Ovary (tissue), 7 donors: ENCODE measurements at regions not wholly inside any gene's neighbourhood (a gene's known extent, or its start where the extent isn't known, plus 50 kb on each side); places are given as distances from the start of the nearest gene placed in this dataset.

Source experiments
- DNase-seq, 5 donors: peaks; one replicate each; pipeline ENCODE4 v3.0.0-alpha.2; 2019 to 2020
- H3K27ac ChIP-seq, 2 donors: fragments of 200-600 bp; one replicate each; pipeline versions ENCODE4 v1.5.1 to v1.8.0; 2019 to 2022
- H3K27me3 ChIP-seq: fragments of 200-600 bp; one replicate; pipeline ENCODE4 v1.8.0; 2022
- H3K36me3 ChIP-seq: fragments of 200-600 bp; sonication (generic); one replicate; pipeline ENCODE4 v1.5.1; 2019
- H3K4me1 ChIP-seq: one replicate; pipeline ENCODE4 v1.8.1; 2013; ENCODE audit warnings: mild to moderate bottlenecking, moderate library complexity; ENCODE audit not compliant: insufficient read depth
- H3K4me3 ChIP-seq: fragments of 200-600 bp; sonication (generic); one replicate; pipeline ENCODE4 v1.5.1; 2017
- H3K9me3 ChIP-seq, 2 donors: fragments of 200-600 bp in 1 of 2; sonication (generic) in 1 of 2; one replicate each; pipeline versions ENCODE4 v1.5.1 to v1.8.1; 2013 to 2019; ENCODE audit warnings: mild to moderate bottlenecking in 1 of 2, moderate library complexity in 1 of 2
- EP300 ChIP-seq: sonication (generic); formaldehyde crosslinking; IDR thresholded peaks from one replicate; pipeline ENCODE4 v1.6.1; 2017; ENCODE audit warnings: antibody characterized with exemption
- POLR2A ChIP-seq: fragments of 450-650 bp; IDR thresholded peaks from one replicate; pipeline ENCODE4 v1.6.1; 2017; ENCODE audit warnings: antibody characterized with exemption, mild to moderate bottlenecking, moderate library complexity
- WGBS, 3 donors: extraction: QIAGEN DNeasy Blood & Tissue Kit in 1 of 3; methylation state at CpG; one replicate each; pipeline versions ENCODE4 v1.1.5 to v1.1.7; 2013 to 2017; 5-methylcytosine and 5-hydroxymethylcytosine counted together
- intact Hi-C, 4 donors: fragments of 100-400 bp; cut with DNase I; formaldehyde crosslinking; loops; one replicate each; pipeline versions ENCODE4 v1.11.0 to v1.15.1; 2022 to 2023
- TF ChIP-seq, protein P1 (sequence below), 3 donors: fragments of 450-650 bp in 2 of 3; fragments of 200-600 bp in 1 of 3; IDR thresholded peaks; one replicate each; pipeline versions ENCODE4 v1.5.1 to v1.8.0; 2016 to 2022; ENCODE audit warnings: antibody characterized with exemption in 3 of 3, mild to moderate bottlenecking in 1 of 3
- donor health status: DM: no; HTN: no; CAD: no; lungs with moderate emphysema.
- donor health status: DM: no; HTN: no; CAD: no.
- donor health status: Bipolar disorder and iron deficiency.
- donor health status: DM: no; HTN: no; CAD: no.
- donor health status: DM: yes; HTN: yes; CAD: no.

DNA sequence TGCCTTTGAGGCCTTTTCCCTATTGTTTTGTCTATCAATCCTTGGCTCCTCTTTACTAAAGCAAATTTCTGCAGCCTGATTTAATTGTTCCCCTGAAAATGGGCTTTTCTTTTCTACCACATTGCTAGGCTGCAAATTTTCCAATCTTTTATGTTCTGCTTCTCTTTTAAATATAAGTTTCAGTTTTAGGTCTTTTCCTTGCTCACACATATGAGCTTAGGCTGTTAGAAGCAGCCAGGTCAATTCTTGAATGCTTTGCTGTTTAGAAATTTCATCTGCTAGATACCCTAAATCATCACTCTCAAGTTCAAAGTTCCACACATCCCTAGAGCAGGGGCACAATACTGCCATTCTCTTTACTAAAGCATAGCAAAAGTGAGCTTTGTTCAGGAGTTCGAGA lies 159.6 kb downstream of the ARL4A start:
- 97 to 100% (median 100%) methylated on average over 1 of the region's 1 CpG for WGBS, 3 donors

DNA sequence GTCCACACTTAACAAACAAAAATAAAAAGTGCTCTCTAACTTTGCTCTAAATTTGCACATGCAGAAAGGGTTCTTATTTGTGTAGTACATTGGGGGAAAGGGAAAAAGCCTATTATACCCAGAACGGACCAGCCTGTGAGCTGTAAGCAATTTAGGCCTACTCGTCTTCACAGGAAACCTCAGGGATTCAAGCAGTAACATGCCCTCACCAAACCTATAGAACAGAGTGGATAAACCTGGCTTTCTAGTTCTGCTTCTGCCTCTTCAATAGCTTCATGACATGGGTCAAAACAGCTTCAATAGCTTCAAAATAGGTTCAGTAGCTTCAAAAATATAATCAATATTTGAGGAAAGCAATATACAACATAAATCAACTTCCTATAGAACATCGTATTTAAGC lies 163.7 kb downstream of the ARL4A start:
- Histone ChIP-seq H3K4me3 (no peak overlapping the region), H3K4me1 (no peaks in the 10 kb centered on the region), H3K9me3 (no peaks in the 10 kb centered on the region), H3K36me3 (no peaks in the 10 kb centered on the region), H3K27me3 (no peaks in the 10 kb centered on the region), H3K27ac (no peak overlapping the region)
- TF ChIP-seq EP300 = no peak
- TF ChIP-seq, protein P1, sequence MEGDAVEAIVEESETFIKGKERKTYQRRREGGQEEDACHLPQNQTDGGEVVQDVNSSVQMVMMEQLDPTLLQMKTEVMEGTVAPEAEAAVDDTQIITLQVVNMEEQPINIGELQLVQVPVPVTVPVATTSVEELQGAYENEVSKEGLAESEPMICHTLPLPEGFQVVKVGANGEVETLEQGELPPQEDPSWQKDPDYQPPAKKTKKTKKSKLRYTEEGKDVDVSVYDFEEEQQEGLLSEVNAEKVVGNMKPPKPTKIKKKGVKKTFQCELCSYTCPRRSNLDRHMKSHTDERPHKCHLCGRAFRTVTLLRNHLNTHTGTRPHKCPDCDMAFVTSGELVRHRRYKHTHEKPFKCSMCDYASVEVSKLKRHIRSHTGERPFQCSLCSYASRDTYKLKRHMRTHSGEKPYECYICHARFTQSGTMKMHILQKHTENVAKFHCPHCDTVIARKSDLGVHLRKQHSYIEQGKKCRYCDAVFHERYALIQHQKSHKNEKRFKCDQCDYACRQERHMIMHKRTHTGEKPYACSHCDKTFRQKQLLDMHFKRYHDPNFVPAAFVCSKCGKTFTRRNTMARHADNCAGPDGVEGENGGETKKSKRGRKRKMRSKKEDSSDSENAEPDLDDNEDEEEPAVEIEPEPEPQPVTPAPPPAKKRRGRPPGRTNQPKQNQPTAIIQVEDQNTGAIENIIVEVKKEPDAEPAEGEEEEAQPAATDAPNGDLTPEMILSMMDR (IDR thresholded peaks at IDR 0.05) = no peak
- no peak for TF ChIP-seq POLR2A
- no peak for DNase-seq
- intact Hi-C loops = no loop called here
- 82 to 90% (median 83%) methylated on average over 3 of the region's 3 CpGs for WGBS, 3 donors

More for the DNA sequence above, 159.6 kb downstream of the ARL4A start:
- intact Hi-C loops = no loop called here
- H3K27ac ChIP-seq = no peak overlapping the region
- no peaks in the 10 kb centered on the region for H3K9me3 ChIP-seq
- TF ChIP-seq POLR2A (no peak), EP300 (no peak)
- TF ChIP-seq, protein P1 (IDR thresholded peaks at IDR 0.05) = no peak
- no peaks in the 10 kb centered on the region for H3K36me3 ChIP-seq
- H3K4me1 ChIP-seq = no peaks in the 10 kb centered on the region
- no peak for DNase-seq
- H3K27me3 ChIP-seq = no peaks in the 10 kb centered on the region
- no peak overlapping the region for H3K4me3 ChIP-seq

DNA sequence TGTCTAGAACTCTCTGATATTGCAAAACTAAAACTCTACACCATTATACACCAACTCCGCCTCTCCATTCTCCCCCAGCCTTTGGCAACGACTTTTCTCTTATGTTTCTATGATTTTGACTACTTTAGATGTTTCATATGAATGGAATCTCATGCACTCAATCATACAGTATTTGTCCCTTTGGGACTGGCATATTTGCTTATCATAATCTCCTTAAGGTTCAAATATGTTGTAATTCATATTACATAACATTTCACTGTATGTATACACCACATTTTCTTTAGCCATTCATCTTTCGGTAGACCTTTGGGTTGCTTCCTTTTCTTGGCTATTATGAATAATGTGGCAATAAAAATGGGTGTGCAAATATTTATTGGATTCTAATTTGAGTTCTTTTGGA lies 164.4 kb downstream of the ARL4A start:
- intact Hi-C loops = no loop called here
- no peak overlapping the region for H3K27ac ChIP-seq
- H3K27me3 ChIP-seq = no peaks in the 10 kb centered on the region
- no peak overlapping the region for H3K4me3 ChIP-seq
- no peaks in the 10 kb centered on the region for H3K9me3 ChIP-seq
- 87 to 91% (median 91%) methylated on average over 3 of the region's 3 CpGs for WGBS, 3 donors
- TF ChIP-seq POLR2A (no peak), EP300 (no peak)
- TF ChIP-seq, protein P1 (IDR thresholded peaks at IDR 0.05) = no peak
- H3K36me3 ChIP-seq = no peaks in the 10 kb centered on the region
- DNase-seq = no peak
- no peaks in the 10 kb centered on the region for H3K4me1 ChIP-seq

DNA sequence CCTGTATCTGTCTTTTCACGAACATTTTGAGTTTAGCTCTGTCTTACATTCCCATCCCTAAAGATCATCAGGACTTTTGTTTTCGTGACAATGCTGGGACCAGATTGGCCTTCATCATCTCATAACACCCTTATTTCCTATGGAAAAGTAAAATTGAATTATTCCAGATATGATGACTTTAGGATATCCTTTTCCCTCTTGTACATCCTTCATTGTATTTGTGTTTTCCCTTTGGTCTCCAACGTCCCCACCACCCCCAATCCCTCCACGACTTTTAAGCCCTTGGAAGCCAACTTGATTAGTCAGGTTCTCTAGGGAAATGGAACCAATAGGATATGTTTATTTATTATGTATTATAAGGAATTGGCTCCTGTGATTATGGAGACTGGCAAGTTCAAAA lies 167.6 kb downstream of the ARL4A start:
- intact Hi-C loops = no loop called here
- no peak for DNase-seq
- Histone ChIP-seq H3K9me3 (no peaks in the 10 kb centered on the region), H3K27me3 (no peaks in the 10 kb centered on the region), H3K4me3 (no peak overlapping the region), H3K4me1 (no peaks in the 10 kb centered on the region), H3K27ac (no peak overlapping the region), H3K36me3 (no peaks in the 10 kb centered on the region)
- TF ChIP-seq EP300 = no peak
- TF ChIP-seq, protein P1 (IDR thresholded peaks at IDR 0.05) = no peak
- TF ChIP-seq POLR2A = no peak
- 76 to 82% (median 79%) methylated on average over 4 of the region's 4 CpGs for WGBS, 3 donors

DNA sequence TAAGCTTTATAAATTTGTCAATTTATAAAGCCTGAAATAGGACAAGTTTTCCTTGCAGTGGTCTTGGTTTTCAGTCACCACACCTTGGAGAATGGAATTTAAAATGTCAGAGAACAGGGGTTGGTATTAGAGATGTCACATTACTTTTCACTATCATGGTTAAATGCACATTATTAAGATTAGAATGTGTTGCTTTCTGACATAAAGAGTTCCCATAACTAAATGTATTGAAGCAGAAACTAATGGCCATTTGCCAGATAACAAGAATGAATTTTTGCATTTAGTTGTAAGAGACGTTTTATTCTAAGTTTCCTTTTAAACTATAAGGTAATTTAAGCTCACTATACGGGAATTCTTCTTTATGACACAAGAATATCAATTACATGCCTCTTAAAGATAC lies 172.3 kb downstream of the ARL4A start:
- H3K27me3 ChIP-seq = no peaks in the 10 kb centered on the region
- WGBS, 3 donors = 81 to 90% (median 88%) methylated on average over 2 of the region's 2 CpGs
- TF ChIP-seq EP300 = no peak
- intact Hi-C loops = no loop called here
- H3K27ac ChIP-seq = no peak overlapping the region
- H3K9me3 ChIP-seq = no peaks in the 10 kb centered on the region
- no peaks in the 10 kb centered on the region for H3K36me3 ChIP-seq
- no peak overlapping the region for H3K4me3 ChIP-seq
- DNase-seq = no peak
- peaks cover 1% of the 10 kb centered on the region for H3K4me1 ChIP-seq
